Coronary artery (tissue), 2 donors: ENCODE measurements at regions not wholly inside any gene's neighbourhood (a gene's known extent, or its start where the extent isn't known, plus 50 kb on each side); places are given as distances from the start of the nearest gene placed in this dataset.

Experiments
- DNase-seq: peaks from one replicate; pipeline ENCODE4 v3.0.0-alpha.2; 2017; ENCODE audit warnings: low spot score
- H3K27ac ChIP-seq, 2 donors: fragments of 200-600 bp; sonication (generic); one replicate each; pipeline ENCODE4 v1.5.1; 2016 to 2019
- H3K4me3 ChIP-seq: fragments of 200-600 bp; sonication (generic); 2 replicates; pipeline ENCODE4 v1.5.1; 2016; ENCODE audit warnings: mild to moderate bottlenecking, moderate library complexity
- CTCF ChIP-seq: fragments of 200-600 bp; sonication (generic); IDR thresholded peaks from one replicate; pipeline ENCODE4 v1.5.1; 2019; ENCODE audit warnings: antibody characterized with exemption

GRCh38 chr1:63223426-63223825 is 98.9 kb upstream of the FOXD3 start:
- H3K4me3 ChIP-seq: no peak overlapping the region
- no peak for DNase-seq
- TF ChIP-seq CTCF: no peak
- H3K27ac ChIP-seq: no peak overlapping the region

GRCh38 chr1:63230722-63231121 is 91.6 kb upstream of the FOXD3 start:
- H3K27ac ChIP-seq: no peak overlapping the region
- DNase-seq: no peak
- no peak overlapping the region for H3K4me3 ChIP-seq
- TF ChIP-seq CTCF: no peak

GRCh38 chr1:63238721-63239120 is 83.6 kb upstream of the FOXD3 start:
- no peak overlapping the region for H3K4me3 ChIP-seq
- no peak for TF ChIP-seq CTCF
- no peak for DNase-seq
- no peak overlapping the region for H3K27ac ChIP-seq

GRCh38 chr1:63245186-63245585 is 77.2 kb upstream of the FOXD3 start:
- no peak overlapping the region for H3K27ac ChIP-seq
- TF ChIP-seq CTCF: no peak
- DNase-seq: no peak
- H3K4me3 ChIP-seq: no peak overlapping the region

- no peak overlapping the region for H3K27ac ChIP-seq
- TF ChIP-seq CTCF: no peak
- no peak for DNase-seq
- H3K4me3 ChIP-seq: no peak overlapping the region
These were observed 74.2 kb upstream of the FOXD3 start for GRCh38 chr1:63248216-63248615.

GRCh38 chr1:63255153-63255552 is 67.2 kb upstream of the FOXD3 start:
- no peak for DNase-seq
- Histone ChIP-seq H3K4me3 (no peak overlapping the region), H3K27ac (no peak overlapping the region)
- no peak for TF ChIP-seq CTCF

- no peak for DNase-seq
- TF ChIP-seq CTCF: no peak
- Histone ChIP-seq H3K4me3 (no peak overlapping the region), H3K27ac (no peak overlapping the region)
These were observed 60.5 kb upstream of the FOXD3 start for GRCh38 chr1:63261736-63262458.
